Lower leg skin (tissue), 3 donors: ENCODE measurements at regions not wholly inside any gene's neighbourhood (a gene's known extent, or its start where the extent isn't known, plus 50 kb on each side); places are given as distances from the start of the nearest gene placed in this dataset.

Source experiments
- POLR2A ChIP-seq, 2 donors: fragments of 450-650 bp; IDR thresholded peaks; one replicate each; pipeline ENCODE4 v1.6.1; 2016 to 2017; ENCODE audit warnings: antibody characterized with exemption in 2 of 2, mild to moderate bottlenecking in 1 of 2, moderate library complexity in 1 of 2
- TF ChIP-seq, protein P1 (sequence below), 3 donors: fragments of 450-650 bp; IDR thresholded peaks; one replicate each; pipeline ENCODE4 v1.5.1; 2016; ENCODE audit warnings: antibody characterized with exemption in 3 of 3, mild to moderate bottlenecking in 3 of 3, moderate library complexity in 2 of 3

DNA sequence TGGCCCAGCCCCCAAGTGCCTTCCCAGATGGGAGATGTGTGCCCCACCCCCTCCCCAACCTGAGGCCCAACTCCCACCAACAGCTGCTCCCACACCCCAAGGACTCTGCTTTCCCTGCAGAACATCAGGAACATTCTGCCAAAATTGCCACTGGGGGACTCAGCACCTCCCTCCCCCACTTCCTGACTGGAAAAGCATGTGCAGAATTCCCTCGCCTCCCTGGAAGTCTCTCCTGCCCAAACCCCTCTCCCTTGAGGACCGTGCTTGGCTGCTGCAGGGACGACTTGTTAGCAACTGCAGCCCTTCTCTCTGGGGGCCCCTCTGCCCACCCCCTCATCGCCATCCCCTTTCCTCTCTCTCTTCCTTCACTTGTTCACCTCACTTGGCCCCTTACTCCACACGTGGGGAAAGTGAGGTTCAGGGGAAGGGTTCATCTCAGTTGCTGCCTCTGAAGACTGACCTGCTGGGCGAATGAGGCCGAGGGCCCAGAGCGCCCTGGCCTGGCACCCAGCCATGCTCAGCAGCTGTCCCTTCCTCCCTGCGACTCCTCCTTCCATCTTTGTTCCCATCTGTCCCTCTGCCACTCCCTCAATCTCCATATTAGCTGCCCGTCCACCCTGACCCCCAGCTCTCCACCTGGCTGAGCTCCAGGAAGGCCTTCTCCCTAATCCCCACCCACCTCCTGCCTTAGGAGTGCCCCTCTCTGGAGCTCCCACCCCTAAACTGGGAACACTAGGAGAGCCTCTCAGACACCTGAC is 105.1 kb downstream of the CHST1 start:
- TF ChIP-seq, protein P1, sequence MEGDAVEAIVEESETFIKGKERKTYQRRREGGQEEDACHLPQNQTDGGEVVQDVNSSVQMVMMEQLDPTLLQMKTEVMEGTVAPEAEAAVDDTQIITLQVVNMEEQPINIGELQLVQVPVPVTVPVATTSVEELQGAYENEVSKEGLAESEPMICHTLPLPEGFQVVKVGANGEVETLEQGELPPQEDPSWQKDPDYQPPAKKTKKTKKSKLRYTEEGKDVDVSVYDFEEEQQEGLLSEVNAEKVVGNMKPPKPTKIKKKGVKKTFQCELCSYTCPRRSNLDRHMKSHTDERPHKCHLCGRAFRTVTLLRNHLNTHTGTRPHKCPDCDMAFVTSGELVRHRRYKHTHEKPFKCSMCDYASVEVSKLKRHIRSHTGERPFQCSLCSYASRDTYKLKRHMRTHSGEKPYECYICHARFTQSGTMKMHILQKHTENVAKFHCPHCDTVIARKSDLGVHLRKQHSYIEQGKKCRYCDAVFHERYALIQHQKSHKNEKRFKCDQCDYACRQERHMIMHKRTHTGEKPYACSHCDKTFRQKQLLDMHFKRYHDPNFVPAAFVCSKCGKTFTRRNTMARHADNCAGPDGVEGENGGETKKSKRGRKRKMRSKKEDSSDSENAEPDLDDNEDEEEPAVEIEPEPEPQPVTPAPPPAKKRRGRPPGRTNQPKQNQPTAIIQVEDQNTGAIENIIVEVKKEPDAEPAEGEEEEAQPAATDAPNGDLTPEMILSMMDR (IDR thresholded peaks at IDR 0.05): no peak
- TF ChIP-seq POLR2A (IDR thresholded peaks at IDR 0.05): no peak
